ENCODE measurements at regions not wholly inside any gene's neighbourhood (a gene's known extent, or its start where the extent isn't known, plus 50 kb on each side); places are given as distances from the start of the nearest gene placed in this dataset.

- TF ChIP-seq ZNF598 (CRISPR knock-in tag; IDR thresholded peaks at IDR 0.05; ENCODE audit: borderline replicate concordance): no peak
- TF ChIP-seq NCOA5 (CRISPR knock-in tag; IDR thresholded peaks at IDR 0.05): no peak
- TF ChIP-seq WIZ (CRISPR knock-in tag; IDR thresholded peaks at IDR 0.05): no peak
- no peak for TF ChIP-seq ZXDC (CRISPR knock-in tag; IDR thresholded peaks at IDR 0.05)
Measured at GRCh38 chr3:102223132-102223531, 211.7 kb upstream of the ZPLD1 start (continued).

GRCh38 chr3:102224171-102224570 is 210.6 kb upstream of the ZPLD1 start:
- in situ Hi-C loops (cut with HindIII; ENCODE audit: extremely low pct_ligation_motif_present, low pct_unique_long_range_greater_than_20kb) (no loop called here), intact Hi-C loops (cut with micrococcal nuclease; ENCODE audit: unreplicated experiment) (no loop called here)
- H3K36me3 ChIP-seq (replicated peaks in 1 of 2; ENCODE audit: control insufficient read depth in 1 of 2, insufficient read depth in 2 of 2, low read length in 2 of 2): no peaks in the 10 kb centered on the region
- H3K4me1 ChIP-seq (ENCODE audit: insufficient read depth, low read length): no peaks in the 10 kb centered on the region
- no peaks in the 10 kb centered on the region for H4K20me1 ChIP-seq (ENCODE audit: insufficient read depth, low read length)
- H2AFZ ChIP-seq (ENCODE audit: low read length): no peak overlapping the region
- no peak overlapping the region for H3K4me2 ChIP-seq (ENCODE audit: low read depth, low read length)
- TF ChIP-seq SMC3 (IDR thresholded peaks at IDR 0.05; ENCODE audit: low read length) (peak; percentile 47; the same call in 1 of the 2 replicates), STAG1 (CRISPR knock-in tag; IDR thresholded peaks at IDR 0.05) (peak; percentile 43), DMTF1 (CRISPR knock-in tag; IDR thresholded peaks at IDR 0.05) (no peak), CTCF (CRISPR knock-in tag; IDR thresholded peaks at IDR 0.05) (peak; percentile 44)
- 24% methylated on average over 2 of the region's 3 CpGs for WGBS (ENCODE audit: low lambda C conversion rate)
- DNase-seq (ENCODE audit: low spot score): peak; percentile 12
- 0 out of 5 replicates have a peak, but pooled peaks cover 0 to 5% of the 10 kb centered on the region in 2 experiments for H3K27me3 ChIP-seq (ENCODE audit: control insufficient read depth in 1 of 2, insufficient read depth in 2 of 2, low read length in 2 of 2)
- H3K27ac ChIP-seq (ENCODE audit: extremely low read length, insufficient read depth, low read length): no peak overlapping the region
- no peak overlapping the region for H3K9ac ChIP-seq (ENCODE audit: insufficient read depth, low read depth, low read length)
- no peak overlapping the region for H3K4me3 ChIP-seq (replicated peaks in 1 of 3; ENCODE audit: insufficient read depth in 1 of 3, low read depth in 2 of 3, low read length in 3 of 3)
- POLR2A ChIA-PET: no interaction called here
- H3K9me3 ChIP-seq (ENCODE audit: low read length): no peaks in the 10 kb centered on the region
- CTCF ChIA-PET (ENCODE audit: low intra/inter-chr PET ratio, low total read pairs): interaction anchor here (0.9 to 3.8 kb wide), 4 partner anchors 410 to 421 kb away, joined by 3 to 24 read pairs (median 16); no protein-coding TSS in a partner anchor
- peak; percentile 88 for ATAC-seq
- no peak for FAIRE-seq
- no TSS peak for BruUV-seq (replicated peaks)
- H3K79me2 ChIP-seq (ENCODE audit: insufficient read depth, low read length): no peaks in the 10 kb centered on the region
